Stomach (tissue), 4 donors: ENCODE measurements at regions not wholly inside any gene's neighbourhood (a gene's known extent, or its start where the extent isn't known, plus 50 kb on each side); places are given as distances from the start of the nearest gene placed in this dataset.

Experiments
- CTCF ChIP-seq, 7 experiments: fragments of 450-650 bp in 4 of 7; fragments of 200-600 bp in 3 of 7; sonication (generic) in 3 of 7; IDR thresholded peaks; one replicate each; pipeline ENCODE4 v1.5.1; 2016 to 2019; ENCODE audit warnings: antibody characterized with exemption in 7 of 7, control low read depth in 2 of 7, mild to moderate bottlenecking in 1 of 7
- EP300 ChIP-seq: sonication (generic); formaldehyde crosslinking; IDR thresholded peaks from one replicate; pipeline ENCODE4 v1.6.1; 2017; ENCODE audit warnings: antibody characterized with exemption

- no peak for TF ChIP-seq CTCF (IDR thresholded peaks at IDR 0.05)
- no peak for TF ChIP-seq EP300
Measured at GRCh38 chr10:2306081-2306480, 568.8 kb upstream of the ADARB2 start.
